ENCODE measurements at regions not wholly inside any gene's neighbourhood (a gene's known extent, or its start where the extent isn't known, plus 50 kb on each side); places are given as distances from the start of the nearest gene placed in this dataset.
A peak's percentile ranks its signal among the peaks of the same experiment; 100 is the strongest.

DNA sequence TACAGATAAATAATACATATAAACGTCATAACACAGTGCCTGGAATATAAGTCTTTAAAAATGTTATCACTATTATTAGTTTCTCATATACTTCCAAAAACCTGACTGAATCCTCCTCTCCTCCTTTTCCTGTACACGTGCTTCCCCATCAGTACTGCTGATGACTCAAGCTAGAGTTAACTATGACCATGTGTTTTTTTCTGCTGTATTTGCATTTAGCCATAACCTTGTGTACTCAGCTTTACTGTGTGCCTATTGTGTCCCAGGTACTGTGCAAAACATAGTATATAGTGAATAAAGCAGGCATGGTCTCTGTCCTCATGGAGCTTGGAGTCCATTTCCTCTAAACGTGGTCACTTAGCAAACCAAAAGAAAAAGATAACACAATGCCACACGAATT lies 56.5 kb upstream of the ARHGAP32 start:
- no peak for DNase-seq (ENCODE audit: low read depth)
- H3K4me3 ChIP-seq (ENCODE audit: low read depth, low read length): no peak overlapping the region
- TF ChIP-seq, protein P1, sequence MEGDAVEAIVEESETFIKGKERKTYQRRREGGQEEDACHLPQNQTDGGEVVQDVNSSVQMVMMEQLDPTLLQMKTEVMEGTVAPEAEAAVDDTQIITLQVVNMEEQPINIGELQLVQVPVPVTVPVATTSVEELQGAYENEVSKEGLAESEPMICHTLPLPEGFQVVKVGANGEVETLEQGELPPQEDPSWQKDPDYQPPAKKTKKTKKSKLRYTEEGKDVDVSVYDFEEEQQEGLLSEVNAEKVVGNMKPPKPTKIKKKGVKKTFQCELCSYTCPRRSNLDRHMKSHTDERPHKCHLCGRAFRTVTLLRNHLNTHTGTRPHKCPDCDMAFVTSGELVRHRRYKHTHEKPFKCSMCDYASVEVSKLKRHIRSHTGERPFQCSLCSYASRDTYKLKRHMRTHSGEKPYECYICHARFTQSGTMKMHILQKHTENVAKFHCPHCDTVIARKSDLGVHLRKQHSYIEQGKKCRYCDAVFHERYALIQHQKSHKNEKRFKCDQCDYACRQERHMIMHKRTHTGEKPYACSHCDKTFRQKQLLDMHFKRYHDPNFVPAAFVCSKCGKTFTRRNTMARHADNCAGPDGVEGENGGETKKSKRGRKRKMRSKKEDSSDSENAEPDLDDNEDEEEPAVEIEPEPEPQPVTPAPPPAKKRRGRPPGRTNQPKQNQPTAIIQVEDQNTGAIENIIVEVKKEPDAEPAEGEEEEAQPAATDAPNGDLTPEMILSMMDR (IDR thresholded peaks at IDR 0.05; ENCODE audit: control insufficient read depth, extremely low read depth, insufficient read depth): no peak

DNA sequence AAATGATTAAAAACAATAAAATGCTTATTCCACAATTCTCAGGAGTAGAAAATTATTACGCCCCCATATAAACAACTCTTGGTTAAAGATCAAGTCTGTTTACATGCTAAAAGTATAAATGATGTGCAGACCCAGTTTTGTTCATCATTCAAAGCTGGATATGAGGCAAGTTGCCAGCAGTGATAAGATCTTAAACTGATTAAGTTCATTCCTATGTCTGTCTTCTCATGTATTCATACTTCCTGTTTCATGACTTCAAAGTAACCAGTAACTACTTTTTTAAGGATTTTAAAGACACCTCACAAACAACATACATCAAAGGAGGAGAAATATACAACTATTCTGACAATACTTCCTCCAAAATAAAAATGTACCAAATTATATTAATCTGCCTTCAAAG lies 55.0 kb upstream of the ARHGAP32 start:
- H3K4me3 ChIP-seq (ENCODE audit: low read depth, low read length): no peak overlapping the region
- TF ChIP-seq, protein P1 (IDR thresholded peaks at IDR 0.05; ENCODE audit: control insufficient read depth, extremely low read depth, insufficient read depth): no peak
- DNase-seq (ENCODE audit: low read depth): peak; percentile 22

DNA sequence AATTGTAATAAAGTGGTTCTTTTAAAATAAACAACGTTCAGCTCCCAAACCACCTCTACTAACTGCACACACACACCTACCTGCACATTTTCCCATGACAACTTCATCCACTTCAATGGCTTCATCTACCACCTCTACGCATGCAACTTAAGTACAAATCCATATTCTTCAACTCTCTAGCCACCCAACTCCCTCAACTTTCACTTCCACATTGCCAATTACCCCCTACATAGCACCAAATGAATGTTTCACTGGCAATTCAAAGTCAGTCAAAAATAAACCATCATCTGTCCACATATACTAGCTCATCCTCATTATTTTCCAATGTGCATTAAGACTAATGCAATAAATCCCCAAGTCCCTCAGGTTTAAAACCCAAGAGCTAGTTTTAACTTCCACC lies 50.7 kb upstream of the ARHGAP32 start:
- TF ChIP-seq, protein P1 (IDR thresholded peaks at IDR 0.05; ENCODE audit: control insufficient read depth, extremely low read depth, insufficient read depth): no peak
- no peak for DNase-seq (ENCODE audit: low read depth)
- H3K4me3 ChIP-seq (ENCODE audit: low read depth, low read length): no peak overlapping the region

All from LNCaP clone FGC (cell line).